ENCODE measurements at regions not wholly inside any gene's neighbourhood (a gene's known extent, or its start where the extent isn't known, plus 50 kb on each side); places are given as distances from the start of the nearest gene placed in this dataset.

DNA sequence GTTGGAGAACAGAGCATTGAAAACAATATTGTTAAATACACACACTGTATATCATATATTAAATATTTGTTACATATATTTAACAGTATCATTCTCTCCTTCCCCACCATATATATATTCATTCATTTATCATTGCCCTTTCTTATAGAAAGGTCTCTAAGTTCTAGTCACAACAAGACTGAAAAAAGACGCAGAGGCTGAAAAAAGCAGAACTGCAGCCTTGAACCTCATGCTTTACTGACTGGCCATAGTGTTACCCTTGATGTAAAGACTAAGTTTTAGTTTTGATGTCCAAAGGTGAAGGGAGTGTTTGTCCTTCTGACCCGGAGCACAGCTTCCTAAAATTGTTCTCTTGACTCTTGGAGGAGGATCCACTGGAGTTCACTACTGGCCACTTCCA lies 247.9 kb downstream of the PTEN start:
- TF ChIP-seq, protein P1, sequence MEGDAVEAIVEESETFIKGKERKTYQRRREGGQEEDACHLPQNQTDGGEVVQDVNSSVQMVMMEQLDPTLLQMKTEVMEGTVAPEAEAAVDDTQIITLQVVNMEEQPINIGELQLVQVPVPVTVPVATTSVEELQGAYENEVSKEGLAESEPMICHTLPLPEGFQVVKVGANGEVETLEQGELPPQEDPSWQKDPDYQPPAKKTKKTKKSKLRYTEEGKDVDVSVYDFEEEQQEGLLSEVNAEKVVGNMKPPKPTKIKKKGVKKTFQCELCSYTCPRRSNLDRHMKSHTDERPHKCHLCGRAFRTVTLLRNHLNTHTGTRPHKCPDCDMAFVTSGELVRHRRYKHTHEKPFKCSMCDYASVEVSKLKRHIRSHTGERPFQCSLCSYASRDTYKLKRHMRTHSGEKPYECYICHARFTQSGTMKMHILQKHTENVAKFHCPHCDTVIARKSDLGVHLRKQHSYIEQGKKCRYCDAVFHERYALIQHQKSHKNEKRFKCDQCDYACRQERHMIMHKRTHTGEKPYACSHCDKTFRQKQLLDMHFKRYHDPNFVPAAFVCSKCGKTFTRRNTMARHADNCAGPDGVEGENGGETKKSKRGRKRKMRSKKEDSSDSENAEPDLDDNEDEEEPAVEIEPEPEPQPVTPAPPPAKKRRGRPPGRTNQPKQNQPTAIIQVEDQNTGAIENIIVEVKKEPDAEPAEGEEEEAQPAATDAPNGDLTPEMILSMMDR (IDR thresholded peaks at IDR 0.05; ENCODE audit: low read depth, low read length), result no peak
- TF ChIP-seq EZH2phosphoT487 (IDR thresholded peaks at IDR 0.05; ENCODE audit: low read depth), result no peak
